Middle frontal gyrus (tissue), 1 donor: ENCODE measurements at regions not wholly inside any gene's neighbourhood (a gene's known extent, or its start where the extent isn't known, plus 50 kb on each side); places are given as distances from the start of the nearest gene placed in this dataset.

Source experiments
- DNase-seq: peaks from one replicate; pipeline ENCODE4 v3.0.0-alpha.2; 2015; ENCODE audit warnings: low spot score; ENCODE audit errors: extremely low spot score

DNA sequence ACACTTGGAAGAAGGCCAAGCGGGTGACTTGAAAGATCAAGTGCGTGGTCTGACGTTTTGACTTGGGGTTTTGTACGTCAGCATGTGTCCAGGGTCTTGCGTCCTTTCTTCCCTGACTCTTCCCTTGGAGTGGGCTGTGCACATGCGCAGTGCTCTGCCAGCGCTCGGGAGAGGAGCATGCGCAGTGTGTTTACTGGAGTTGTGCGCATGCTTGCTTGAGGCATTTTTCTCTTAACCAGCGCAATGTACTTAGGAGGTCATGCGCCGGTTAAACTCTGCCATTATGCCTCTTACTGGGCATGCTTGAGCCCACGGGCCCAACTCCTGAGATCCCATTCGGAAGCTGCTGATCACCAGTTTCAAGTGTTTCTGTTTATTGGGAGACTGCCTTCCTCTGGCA lies 242.5 kb upstream of the AJAP1 start:
- no peak for DNase-seq

DNA sequence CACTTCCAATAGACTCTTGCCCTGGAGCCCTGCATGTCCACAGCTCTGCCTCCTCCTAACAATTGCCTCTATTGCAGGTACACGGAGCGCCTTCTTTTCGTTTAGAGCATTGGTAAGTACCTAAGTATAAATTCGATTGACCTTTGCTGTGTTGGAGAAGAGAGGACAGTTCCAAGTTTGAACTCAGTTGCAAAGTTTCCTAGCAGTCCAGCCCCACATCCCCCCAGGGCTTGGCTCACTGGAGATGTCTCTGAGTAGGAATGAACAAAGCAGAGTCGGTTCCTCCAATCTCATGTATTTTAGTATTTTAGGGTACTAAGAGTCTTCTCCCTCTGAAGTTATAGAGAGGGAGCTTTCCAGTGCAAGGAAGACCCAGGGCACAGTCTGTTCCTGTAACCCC lies 238.9 kb upstream of the AJAP1 start:
- no peak for DNase-seq

DNA sequence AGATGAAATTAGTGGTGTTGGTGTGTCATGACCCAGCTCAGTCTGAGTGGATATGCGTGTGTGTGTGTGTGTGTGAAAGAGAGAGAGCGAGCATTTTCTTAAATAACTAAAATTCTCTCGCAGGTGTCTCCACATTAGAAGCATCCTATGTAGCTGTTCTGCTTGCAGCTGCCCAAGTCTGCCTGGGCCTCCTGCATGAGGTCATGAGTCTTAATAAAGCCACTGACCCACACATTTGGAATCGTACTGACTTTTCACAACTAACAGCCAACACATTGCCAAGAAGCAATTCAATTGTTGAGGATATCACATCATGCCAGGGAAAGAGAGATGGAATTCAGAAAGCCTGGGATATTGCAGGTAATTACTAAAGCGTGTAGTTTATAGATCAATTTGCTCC lies 238.2 kb upstream of the AJAP1 start:
- DNase-seq, result no peak

DNA sequence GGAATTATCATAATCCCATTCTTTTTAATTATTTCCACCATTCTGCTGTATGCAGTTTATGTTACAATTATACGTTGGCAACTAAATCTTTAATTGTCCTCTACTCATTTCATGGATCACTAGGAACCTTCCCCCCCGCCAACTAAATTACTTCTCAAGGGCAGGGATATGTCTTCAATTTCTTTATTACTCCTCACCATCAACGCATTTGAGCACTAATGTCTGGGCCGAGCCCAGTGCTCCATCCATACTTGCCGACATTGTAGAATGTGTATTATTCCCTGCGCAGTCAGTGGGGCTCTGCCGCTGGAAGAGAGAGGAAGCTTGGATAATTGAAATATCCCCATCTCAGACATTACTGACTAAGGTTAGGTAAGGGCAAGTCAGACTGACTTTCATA lies 236.4 kb upstream of the AJAP1 start:
- no peak for DNase-seq

DNA sequence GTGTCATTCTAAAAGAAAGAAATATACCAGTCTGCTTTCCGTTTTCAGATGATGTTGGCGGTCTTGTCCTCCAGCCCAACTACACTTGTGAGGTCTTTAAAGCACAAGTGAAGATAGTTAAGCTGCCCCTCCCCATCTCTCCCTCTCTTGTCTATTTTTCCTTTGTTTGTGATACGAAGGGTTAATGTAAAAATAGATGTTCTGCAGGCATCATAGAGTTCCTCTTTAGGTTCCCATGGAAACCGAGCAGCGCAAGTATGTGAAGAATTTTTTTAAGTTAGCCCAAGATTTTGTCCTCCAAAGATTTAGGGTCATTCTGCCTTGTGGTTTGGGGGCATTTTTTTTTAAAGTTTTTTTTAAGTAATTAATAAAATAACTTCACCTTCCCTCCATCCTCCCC lies 232.4 kb upstream of the AJAP1 start:
- DNase-seq, result no peak

DNA sequence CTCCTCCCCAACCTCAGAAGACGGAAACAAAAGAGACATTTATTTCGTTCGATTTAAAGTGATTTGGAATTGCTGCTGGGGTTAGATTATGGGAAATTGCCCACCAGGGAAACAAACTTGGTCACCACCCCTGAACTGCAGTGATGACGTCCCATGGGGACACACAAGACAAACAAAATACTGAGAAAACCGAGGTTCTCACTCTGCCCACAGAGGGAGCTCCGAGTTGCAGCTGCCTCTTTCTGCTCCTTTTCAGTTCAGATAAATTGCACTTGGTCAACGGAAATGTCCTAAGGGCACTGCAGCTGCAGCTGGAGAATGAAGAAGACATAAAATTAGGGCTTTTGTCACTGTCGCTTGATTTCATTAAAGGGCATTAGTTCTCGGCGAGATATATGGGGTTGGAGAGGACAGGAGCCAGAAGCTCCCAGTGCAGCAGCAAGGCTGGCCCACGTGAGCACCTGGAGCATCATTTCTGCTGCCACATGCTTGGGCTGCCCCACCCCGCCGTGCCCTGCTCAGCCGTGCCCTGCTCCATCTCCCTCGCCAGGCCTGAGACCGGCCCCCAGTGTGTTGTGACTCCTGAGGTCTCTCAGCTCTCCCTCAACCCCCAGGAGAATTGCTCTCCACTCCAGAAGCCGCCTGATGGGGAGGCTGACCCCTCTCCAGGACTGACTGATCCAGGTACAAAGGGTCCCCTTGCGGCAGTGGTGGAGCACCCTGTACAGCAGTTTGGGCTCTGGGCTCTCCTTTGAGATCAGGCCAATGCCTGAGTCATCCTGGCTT lies 231.7 kb upstream of the AJAP1 start:
- DNase-seq, result no peak

DNA sequence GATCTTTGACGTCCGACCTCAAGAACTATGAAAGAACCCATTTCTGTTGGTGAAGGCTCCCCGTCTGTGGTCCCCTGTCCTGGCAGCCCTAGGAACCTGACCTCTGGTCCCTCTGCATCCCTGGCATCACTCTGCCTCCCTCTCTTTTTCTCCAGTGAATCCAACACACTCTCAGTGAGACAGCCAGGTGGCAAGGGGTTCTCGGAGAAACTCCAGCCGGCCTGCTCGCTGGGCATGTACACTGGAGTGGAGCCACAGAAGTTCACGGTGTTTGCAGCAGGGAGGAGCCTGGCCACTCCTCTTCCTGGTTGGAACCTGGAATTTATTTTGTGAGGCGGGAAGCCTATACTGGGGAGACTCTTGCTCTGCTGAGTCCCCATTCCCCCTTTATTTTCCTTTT lies 230.2 kb upstream of the AJAP1 start:
- no peak for DNase-seq

DNA sequence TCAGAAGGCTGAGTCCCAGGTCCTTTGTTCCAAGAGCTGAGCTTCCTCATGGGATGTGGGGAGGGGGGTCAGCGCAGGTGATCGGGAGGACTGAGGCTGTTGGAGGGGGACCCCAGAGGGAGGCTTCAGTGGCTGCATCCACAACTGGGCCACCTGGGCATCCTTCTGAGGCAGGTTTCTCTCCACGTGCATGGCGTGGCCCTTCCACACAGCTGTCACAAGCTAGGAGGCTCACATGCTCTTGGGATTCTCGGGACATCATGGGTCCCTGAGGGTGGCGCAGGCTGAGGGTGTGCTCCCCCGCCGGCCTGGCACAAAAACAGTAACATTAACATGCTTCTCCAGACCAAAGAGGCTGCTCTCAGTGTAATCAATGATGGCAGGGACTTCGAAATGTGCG lies 229.6 kb upstream of the AJAP1 start:
- no peak for DNase-seq

DNA sequence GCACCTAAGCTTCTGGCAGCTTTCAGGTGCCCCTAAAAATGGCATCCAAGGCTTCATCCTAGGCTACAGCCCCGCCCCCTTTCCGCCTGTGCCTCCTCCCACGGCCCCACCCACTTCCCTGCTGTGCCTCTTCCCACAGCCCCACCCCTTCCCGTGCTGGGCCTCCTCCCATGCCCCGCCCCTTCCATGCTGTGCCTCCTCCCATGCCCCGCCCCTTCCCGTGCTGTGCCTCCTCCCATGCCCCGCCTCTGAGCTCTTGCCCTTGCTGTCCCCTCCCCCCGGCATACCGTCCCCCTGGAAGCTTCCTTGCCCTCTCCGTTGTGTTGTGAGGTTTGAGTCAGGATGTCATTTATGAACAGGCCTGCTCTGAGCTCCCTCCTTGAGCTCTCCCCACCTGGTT lies 228.5 kb upstream of the AJAP1 start:
- no peak for DNase-seq

DNA sequence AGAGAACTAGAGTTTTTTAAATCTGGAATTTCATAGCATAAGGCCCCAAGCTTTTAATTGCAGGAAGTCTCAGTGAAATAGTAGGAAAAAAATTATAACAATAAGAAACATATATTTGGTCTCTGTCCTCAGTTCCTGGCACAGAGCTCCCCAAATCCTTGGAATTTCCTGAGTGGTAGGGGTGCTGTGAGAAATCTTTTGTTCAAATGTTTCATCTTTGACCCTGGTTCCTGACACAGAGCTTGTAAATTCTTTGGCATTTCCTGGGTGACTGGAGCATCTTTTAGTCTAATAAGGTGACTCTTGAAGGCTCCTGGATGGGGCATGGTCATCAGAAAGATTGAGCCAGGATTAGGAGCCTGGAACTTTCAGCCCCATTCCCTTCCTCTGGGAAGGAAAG lies 225.7 kb upstream of the AJAP1 start:
- DNase-seq, result no peak

DNA sequence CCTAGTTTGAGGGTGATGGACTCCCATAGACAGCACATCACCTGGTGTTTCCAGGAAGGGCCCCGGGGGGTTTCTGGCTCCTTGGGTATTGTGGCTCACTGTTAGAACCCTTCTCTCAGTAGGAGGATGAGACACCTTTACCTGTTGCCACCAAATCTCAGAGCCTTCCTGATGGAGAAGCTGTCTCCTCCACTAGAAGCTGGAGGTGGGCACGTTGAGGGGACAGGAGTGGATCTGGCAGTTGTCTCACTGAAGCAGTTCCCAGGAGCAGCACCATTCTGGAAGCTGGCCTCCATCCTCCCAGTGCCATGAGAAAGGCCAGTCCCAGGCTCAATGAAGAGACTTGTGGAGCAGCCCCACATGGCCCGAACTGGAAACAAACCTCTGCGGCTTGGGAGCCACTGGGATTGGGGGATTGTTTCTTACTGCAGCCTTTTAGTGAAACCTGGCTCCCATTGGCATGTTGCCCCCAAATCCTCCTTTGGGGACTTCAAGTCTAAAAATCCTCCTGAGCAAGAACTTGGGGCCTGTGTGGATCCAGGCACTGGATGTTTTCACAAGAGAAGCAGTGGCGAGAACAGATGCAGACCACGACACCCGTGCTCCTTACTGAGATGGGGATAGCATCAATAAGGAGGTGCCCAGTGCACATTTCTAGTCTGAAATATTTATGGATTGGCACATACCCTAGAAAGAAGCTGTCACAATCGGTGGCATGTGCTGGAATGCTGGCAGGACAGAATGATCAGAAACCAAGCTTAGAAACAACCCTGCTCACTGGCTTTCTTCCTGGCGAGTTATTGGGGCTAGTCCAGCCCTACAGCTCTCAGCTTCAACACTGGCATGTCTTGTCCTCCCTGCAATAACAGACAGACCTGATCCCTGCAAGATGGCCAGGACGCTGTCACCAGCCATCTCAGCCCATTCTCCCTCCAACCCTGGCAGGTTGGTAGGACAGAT lies 223.7 kb upstream of the AJAP1 start:
- no peak for DNase-seq

DNA sequence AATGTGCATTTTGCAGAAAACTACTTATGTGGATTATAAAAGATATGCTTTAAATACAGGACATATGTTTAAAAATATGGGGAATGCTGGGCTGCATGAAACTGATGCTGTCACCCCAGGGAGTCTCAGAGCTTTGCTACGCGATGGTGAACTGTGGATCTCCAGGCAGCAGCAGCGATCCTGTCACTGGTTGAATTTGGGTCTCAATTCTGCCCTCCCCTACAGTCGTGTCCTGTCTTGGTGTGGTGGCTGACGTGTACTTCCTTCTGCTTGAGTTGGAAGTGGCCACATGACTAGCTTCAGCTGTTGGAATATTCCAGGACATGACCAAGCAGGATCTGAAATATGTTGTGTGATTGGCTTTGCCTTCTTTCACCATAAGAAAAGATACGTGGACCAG lies 222.9 kb upstream of the AJAP1 start:
- no peak for DNase-seq

DNA sequence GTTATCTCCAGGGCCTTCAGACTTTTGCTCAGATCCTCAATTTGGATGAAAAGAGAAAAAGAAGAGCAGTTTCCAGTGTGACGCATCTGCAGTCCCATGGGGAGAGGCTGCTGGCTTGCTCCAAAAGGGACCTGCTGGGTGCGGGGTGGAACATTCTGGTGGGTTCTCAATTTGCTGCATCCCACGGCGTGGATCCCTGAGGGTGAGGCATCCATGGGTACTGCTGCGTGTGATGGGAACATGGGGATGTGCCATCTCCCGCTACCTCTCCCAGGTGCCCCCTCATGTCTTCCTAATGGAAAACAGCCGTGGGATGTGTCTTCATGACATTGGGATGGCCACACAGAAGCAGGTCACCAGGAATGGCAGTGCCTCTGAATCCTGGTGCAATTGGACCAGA lies 221.3 kb upstream of the AJAP1 start:
- no peak for DNase-seq

DNA sequence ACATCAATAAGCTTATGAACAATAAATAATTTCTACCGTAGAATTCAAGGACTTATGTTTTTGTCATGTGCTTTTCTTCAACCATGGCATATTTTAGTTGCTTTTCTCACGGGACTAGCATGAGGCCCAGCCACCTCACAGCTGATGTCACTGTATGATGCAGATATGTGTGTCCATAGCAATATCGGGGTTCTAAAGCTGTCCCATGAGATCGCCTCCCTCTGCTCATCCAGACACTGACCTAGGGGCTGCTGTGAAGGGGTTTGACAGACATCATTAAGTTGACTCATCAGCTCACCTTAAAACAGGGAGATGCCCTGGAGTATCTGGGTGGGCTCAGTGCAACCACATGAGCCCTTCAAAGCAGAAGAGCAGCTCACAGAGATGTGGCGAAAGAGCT lies 210.3 kb upstream of the AJAP1 start:
- DNase-seq, result no peak

DNA sequence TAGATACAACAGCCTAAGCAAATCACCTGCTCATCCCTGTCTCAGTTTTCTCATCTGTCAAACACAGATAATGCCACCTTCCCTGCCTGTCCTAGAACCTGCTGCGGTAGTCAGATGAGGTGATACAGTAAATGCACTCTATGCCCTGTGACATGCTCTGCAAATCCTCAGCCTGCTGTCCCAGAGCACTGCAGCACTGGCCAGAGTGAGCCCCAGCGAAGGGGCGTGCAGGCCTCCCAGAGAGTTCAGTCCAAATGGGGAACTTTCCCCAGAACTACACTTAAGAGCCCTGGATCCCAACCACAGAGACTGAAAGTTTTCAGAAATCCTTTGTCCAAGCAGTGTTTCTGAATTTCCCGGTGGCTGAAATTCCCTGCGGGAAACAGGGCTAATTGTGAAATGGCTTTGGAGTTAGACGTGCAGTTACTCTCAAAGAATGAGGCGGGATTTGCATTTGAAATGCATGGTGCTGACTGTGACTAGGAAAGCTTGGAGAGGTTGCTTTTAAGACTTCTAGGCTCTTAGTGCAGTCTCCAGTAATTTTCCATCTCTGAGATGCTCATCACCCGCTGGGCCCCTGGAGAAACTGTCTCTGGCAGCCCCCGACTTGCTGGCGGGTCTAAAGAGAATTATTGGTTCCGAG lies 206.5 kb upstream of the AJAP1 start:
- no peak for DNase-seq

DNA sequence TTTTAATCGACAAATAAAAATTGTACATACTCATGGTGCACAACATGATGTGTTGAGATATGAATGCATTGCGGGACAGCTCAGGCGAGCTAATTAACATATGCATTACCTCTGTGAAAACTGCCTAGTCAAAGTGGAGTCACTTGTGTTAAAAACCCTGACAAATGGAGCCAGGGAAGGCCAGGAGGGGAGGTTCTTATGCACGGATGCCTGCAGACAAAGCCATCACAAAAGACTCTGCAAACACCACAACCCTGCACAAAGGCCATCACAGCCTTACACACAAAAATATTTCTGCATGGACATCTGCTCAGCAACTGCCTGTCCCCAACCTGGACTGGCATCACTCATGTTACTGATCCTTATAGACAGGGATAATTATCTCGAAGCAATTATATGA lies 204.4 kb upstream of the AJAP1 start:
- DNase-seq, result no peak

DNA sequence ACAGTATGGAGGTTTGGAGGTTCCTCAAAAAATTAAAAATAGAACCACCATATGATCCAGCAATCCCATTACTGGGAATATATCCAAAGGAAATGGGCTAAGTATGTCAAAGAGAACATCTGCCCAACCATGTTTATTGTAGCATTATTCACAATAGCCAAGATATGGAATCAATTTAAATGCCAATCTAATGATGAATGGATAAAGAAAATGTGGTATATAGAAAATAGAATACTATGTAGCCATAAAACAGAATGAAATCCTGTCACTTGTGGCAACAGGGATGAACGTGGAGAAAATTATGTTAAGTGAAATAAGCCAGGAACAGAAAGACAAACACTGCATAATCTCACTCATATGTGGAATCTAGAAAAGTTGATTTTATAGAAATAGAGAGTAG lies 201.7 kb upstream of the AJAP1 start:
- no peak for DNase-seq

DNA sequence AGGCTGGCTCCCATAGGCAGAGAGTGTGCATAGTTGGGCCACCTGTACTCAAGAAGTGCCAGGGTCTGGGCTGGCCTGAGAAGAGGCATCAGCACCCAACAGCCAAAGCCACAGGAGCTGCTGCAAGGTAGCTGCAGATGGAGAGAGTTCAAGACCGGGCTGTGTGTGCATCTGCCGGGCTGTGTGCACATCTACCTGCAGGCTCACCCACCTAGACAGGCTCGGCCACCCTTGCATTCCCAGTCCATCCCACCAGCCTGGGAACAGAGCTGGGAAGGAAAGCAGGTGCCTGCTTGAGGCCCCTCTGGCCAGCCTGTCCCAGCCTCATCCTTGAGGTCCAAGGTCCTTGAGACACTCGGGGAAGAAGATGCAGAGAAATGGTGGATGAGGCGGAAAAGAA lies 194.4 kb upstream of the AJAP1 start:
- DNase-seq, result no peak

DNA sequence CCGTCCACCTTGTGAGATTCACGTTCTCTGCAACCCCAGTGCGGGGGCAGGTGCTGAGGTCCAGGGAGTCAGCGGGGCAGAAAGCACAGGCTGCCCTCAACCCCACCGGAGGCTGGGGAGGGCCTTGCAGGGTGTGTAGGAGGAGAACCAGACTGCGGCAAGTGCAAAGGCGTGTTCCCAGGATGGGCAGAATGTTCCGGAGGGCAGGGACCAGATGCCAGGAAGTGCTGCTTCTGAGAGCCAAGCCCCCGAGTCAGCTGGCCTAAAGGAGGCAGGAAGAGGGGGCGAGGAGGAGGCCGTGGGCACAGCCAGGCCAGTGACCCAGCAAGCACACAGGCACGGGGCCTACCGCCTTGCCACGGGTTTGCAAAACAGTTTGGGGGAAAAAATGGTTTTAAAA lies 193.8 kb upstream of the AJAP1 start:
- no peak for DNase-seq

DNA sequence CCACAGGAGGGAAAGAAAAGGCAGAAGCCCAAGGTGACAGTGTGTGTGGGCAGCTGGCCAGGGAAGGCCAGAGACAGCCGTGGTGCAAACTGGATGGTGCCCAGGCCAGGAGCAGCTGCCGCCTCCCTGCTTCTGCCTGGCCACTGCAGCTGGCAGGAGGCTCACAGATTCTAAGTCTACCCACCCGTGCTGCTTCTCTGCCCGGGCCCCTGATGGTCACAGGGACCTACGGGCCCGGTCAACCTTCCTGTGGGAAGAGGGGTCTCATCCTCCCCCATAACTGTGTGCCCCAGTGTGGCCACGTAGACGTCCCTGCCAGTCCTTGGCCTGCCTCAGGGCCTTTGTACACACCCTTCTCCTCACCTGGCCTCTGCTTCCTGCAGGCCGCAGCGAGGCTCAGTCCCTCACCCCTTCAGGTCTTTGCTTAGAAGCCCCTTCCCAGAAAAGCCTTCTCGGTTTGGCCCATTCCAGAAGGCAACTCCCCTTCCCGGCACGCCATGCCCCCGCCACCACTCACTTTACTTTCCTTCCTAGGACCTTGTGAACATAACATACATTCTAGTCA lies 192.6 kb upstream of the AJAP1 start:
- no peak for DNase-seq

DNA sequence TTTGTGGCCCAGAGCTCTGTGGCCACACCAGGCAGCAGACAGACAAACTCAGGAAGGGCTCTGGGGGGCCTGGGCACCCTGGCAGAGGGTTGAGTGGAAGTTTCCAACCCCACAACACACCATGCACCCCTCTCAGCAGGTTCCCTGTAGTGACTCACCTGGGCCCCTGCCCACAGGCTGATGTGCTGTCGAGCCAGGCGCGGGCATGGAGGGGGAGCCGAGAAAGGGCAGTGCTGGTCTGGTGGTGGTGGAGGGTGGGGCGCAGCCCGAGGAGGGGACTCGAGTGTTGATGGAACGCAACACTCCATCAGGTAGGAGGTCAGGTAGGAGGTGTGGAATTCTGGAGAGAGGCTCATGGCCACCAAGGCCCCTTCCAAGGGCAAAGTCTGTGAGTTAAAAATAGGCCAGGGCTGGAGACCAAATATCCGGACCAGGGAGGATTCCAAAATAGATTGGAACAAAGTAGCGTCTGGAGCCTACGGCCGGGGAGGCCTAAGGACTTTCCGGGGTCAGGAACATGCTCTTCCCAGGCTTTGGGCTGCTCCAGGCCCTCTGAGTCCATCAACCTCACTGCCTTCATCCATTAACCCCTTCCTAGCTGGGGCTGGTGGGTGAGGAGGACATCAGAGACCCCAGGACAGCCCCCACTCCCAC lies 191.5 kb upstream of the AJAP1 start:
- DNase-seq, result no peak
